ENCODE measurements at regions not wholly inside any gene's neighbourhood (a gene's known extent, or its start where the extent isn't known, plus 50 kb on each side); places are given as distances from the start of the nearest gene placed in this dataset.

GRCh38 chr4:89528526-89529133, 221.0 kb upstream of the GPRIN3 start:
- TF ChIP-seq EP300 (IDR thresholded peaks at IDR 0.05; ENCODE audit: borderline replicate concordance in 1 of 2, control insufficient read depth in 1 of 2, low read depth in 2 of 2, low read length in 2 of 2) (no peak), MAX (IDR thresholded peaks at IDR 0.05; ENCODE audit: low read depth, low read length) (no peak), HCFC1 (IDR thresholded peaks at IDR 0.05; ENCODE audit: low read length) (no peak), CTCF (IDR thresholded peaks at IDR 0.05 in 2 of 3, conservative IDR thresholded peaks at IDR 0.05 in 1 of 3; ENCODE audit: control insufficient read depth in 2 of 3, extremely low read depth in 1 of 3, insufficient read depth in 1 of 3, low read depth in 3 of 3, low read length in 3 of 3) (no peak), ZBTB33 (IDR thresholded peaks at IDR 0.05) (no peak), CREB1 (IDR thresholded peaks at IDR 0.05; ENCODE audit: low read depth) (no peak), CEBPB (IDR thresholded peaks at IDR 0.05; ENCODE audit: borderline replicate concordance in 1 of 2, low read depth in 2 of 2, low read length in 2 of 2) (no peak), ASH2L (IDR thresholded peaks at IDR 0.05; ENCODE audit: borderline replicate concordance, low read depth) (no peak), RCOR1 (conservative IDR thresholded peaks at IDR 0.05; ENCODE audit: low read depth, low read length) (no peak), PKNOX1 (IDR thresholded peaks at IDR 0.05) (no peak), ZNF274 (IDR thresholded peaks at IDR 0.05; ENCODE audit: insufficient read depth, insufficient read length) (no peak), HDAC2 (IDR thresholded peaks at IDR 0.05) (no peak), ELK1 (IDR thresholded peaks at IDR 0.05; ENCODE audit: low read depth, low read length) (no peak), ZBTB4 (CRISPR knock-in tag; IDR thresholded peaks at IDR 0.05) (no peak)
